B cell (primary cell): ENCODE measurements at regions not wholly inside any gene's neighbourhood (a gene's known extent, or its start where the extent isn't known, plus 50 kb on each side); places are given as distances from the start of the nearest gene placed in this dataset.

Experiments
- ATAC-seq: fragments of 200-7000 bp; cut with Tn5 transposase; one replicate; pipeline ENCODE4 v1.10.0; 2021; ENCODE audit warnings: low read depth, mild to moderate bottlenecking, moderate number of reproducible peaks, moderate library complexity
- CTCF ChIA-PET: fragments of 350-600 bp; sonication (Branson Sonifier 250); formaldehyde crosslinking; loops from one replicate; lab custom pipeline; 2021; ENCODE audit warnings: antibody characterized with exemption, inconsistent platforms; lab: Charles Lee
- POLR2A ChIA-PET: fragments of 350-600 bp; sonication (Branson Sonifier 250); formaldehyde crosslinking; loops from one replicate; lab custom pipeline; 2021; ENCODE audit warnings: antibody characterized with exemption; lab: Charles Lee
- DNase-seq: peaks from one replicate; pipeline ENCODE4 v3.0.0; 2013
- H2AFZ ChIP-seq: 2 replicates; pipeline ENCODE4 v1.6.1; 2012; ENCODE audit warnings: mild to moderate bottlenecking, low read depth, low read length; ENCODE audit not compliant: insufficient read depth, poor library complexity, severe bottlenecking
- H3K27ac ChIP-seq, 2 donors: 1 replicate in 1 of 2; 2 replicates in 1 of 2; pipeline ENCODE4 v1.5.1; 2012 to 2013; ENCODE audit warnings: low read length in 2 of 2, mild to moderate bottlenecking in 2 of 2, moderate library complexity in 1 of 2
- H3K27me3 ChIP-seq, 4 experiments: fragments of 200-600 bp in 1 of 4; sonication (generic) in 1 of 4; replicated peaks in 1 of 4; 1 replicate in 2 of 4; 2 replicates in 2 of 4; pipeline versions ENCODE4 v1.6.1 to v1.7.0; 2013 to 2016; ENCODE audit warnings: low read length in 3 of 4, mild to moderate bottlenecking in 2 of 4, mixed read lengths in 1 of 4, moderate library complexity in 1 of 4; ENCODE audit not compliant: insufficient read depth in 4 of 4, control insufficient read depth in 3 of 4; ENCODE audit errors: control extremely low read depth in 1 of 4
- H3K36me3 ChIP-seq, 2 experiments: replicated peaks in 1 of 2; 1 replicate in 1 of 2; 2 replicates in 1 of 2; pipeline versions ENCODE4 v1.6.1 to v1.7.1; 2013; ENCODE audit warnings: low read length in 1 of 2; ENCODE audit not compliant: insufficient read depth in 2 of 2, control insufficient read depth in 1 of 2; ENCODE audit errors: control extremely low read depth in 1 of 2, extremely low read depth in 1 of 2
- H3K4me1 ChIP-seq, 2 donors: fragments of 200-600 bp in 1 of 2; sonication (generic) in 1 of 2; 1 replicate in 1 of 2; 2 replicates in 1 of 2; pipeline versions ENCODE4 v1.5.1 to v1.6.1; 2013 to 2017; ENCODE audit warnings: low read length in 2 of 2; ENCODE audit not compliant: control insufficient read depth in 2 of 2, insufficient read depth in 2 of 2
- H3K4me2 ChIP-seq: replicated peaks from 2 replicates; pipeline ENCODE3; 2012; ENCODE audit warnings: mild to moderate bottlenecking, low read depth, low read length; ENCODE audit not compliant: poor library complexity, severe bottlenecking
- H3K4me3 ChIP-seq, 5 experiments: fragments of 200-600 bp in 1 of 5; sonication (generic) in 1 of 5; 1 replicate in 3 of 5; 2 replicates in 2 of 5; pipeline versions ENCODE4 v1.5.1 to v1.7.0; 2011 to 2016; ENCODE audit warnings: low read length in 4 of 5, mild to moderate bottlenecking in 4 of 5, low read depth in 2 of 5, control low read depth in 1 of 5, moderate library complexity in 1 of 5; ENCODE audit not compliant: insufficient read depth in 1 of 5; ENCODE audit errors: control extremely low read depth in 1 of 5, extremely low read depth in 1 of 5
- H3K79me2 ChIP-seq: fragments of 200-600 bp; sonication (generic); one replicate; pipeline ENCODE4 v1.6.0; 2016; ENCODE audit warnings: low read length; ENCODE audit not compliant: control insufficient read depth, insufficient read depth
- H3K9ac ChIP-seq: fragments of 200-600 bp; sonication (generic); 2 replicates; pipeline ENCODE4 v1.6.1; 2017; ENCODE audit warnings: mild to moderate bottlenecking, low read length, moderate library complexity
- H3K9me3 ChIP-seq, 3 donors: one replicate each; pipeline versions ENCODE4 v1.6.1 to v1.7.1; 2013; ENCODE audit warnings: low read length in 2 of 3; ENCODE audit not compliant: control insufficient read depth in 2 of 3, insufficient read depth in 1 of 3; ENCODE audit errors: control extremely low read depth in 1 of 3
- H4K20me1 ChIP-seq: 2 replicates; pipeline ENCODE4 v1.6.0; 2012; ENCODE audit warnings: mild to moderate bottlenecking, low read length; ENCODE audit not compliant: insufficient read depth, control insufficient read depth, poor library complexity, severe bottlenecking
- H3K27ac Mint-ChIP-seq: one replicate; pipeline ENCODE4 v1.8.0; 2021; ENCODE audit warnings: mixed read lengths
- H3K27me3 Mint-ChIP-seq: one replicate; pipeline ENCODE4 v1.8.0; 2021; ENCODE audit warnings: mixed read lengths
- H3K4me1 Mint-ChIP-seq: one replicate; pipeline ENCODE4 v1.8.0; 2021; ENCODE audit warnings: mixed read lengths
- H3K4me3 Mint-ChIP-seq: one replicate; pipeline ENCODE4 v1.8.0; 2021; ENCODE audit warnings: mixed read lengths
- H3K9me3 Mint-ChIP-seq: one replicate; pipeline ENCODE4 v1.8.0; 2022; ENCODE audit warnings: mixed read lengths; ENCODE audit not compliant: insufficient read depth
- EZH2 ChIP-seq: IDR thresholded peaks from 2 replicates; pipeline ENCODE4 v1.6.1; 2012; ENCODE audit warnings: borderline replicate concordance, low read depth, mild to moderate bottlenecking, moderate library complexity, low read length; ENCODE audit not compliant: insufficient read depth, poor library complexity, severe bottlenecking
- WGBS: methylation state at CpG from one replicate; pipeline ENCODE4 v1.1.5; 2013; ENCODE audit warnings: missing lambda C conversion rate; ENCODE audit not compliant: insufficient coverage; 5-methylcytosine and 5-hydroxymethylcytosine counted together
- intact Hi-C: fragments of 100-400 bp; cut with micrococcal nuclease; formaldehyde crosslinking; loops from one replicate; pipeline ENCODE4 v1.10.0; 2022
- TF ChIP-seq, protein P1 (sequence below): fragments of 200-600 bp; IDR thresholded peaks from one replicate; pipeline ENCODE4 v1.8.0; 2022; ENCODE audit warnings: antibody characterized with exemption, mild to moderate bottlenecking

DNA sequence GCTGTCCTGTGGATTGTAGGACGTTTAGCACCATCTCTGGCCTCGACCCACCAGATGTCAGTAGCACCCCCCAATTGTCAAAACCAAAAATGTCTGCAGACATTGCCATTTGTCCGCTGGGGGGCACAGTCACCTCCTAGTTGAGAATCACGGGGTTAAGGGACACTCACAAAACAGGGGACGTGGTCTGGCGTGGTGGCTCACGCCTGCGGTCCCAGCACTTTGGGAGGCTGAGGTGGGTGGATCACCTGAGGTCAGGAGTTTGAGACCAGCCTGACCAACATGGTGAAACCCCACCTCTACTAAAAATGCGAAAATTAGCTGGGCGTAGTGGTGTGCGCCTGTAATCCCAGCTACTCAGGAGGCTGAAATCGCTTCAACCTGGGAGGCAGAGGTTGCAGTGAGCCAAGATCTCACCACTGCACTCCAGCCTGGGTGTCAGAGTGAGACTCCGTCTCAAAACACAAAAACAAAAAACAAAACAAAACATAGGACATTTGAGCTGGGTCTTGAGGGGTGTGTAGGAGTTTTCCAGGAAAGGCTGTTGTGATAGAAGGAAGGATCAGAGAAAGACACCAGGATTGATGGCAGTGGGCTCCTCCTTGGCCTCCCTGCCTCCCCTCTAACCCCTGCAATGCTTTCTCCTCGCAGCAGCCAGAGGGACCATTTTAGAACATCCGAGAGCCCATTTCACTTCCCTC, 171.8 kb upstream of the GSE1 start:
- ATAC-seq (no peak), DNase-seq (no peak)
- Mint-ChIP-seq H3K27me3 (peaks cover 3% of the 10 kb centered on the region), H3K4me3 (no peak overlapping the region), H3K9me3 (no peaks in the 10 kb centered on the region), H3K4me1 (no peaks in the 10 kb centered on the region), H3K27ac (no peak overlapping the region)
- Histone ChIP-seq H3K79me2 (no peaks in the 10 kb centered on the region), H3K9ac (no peak overlapping the region), H3K27me3 (peaks cover 0 to 3% (median 0%) of the 10 kb centered on the region in 4 experiments), H3K9me3 (peaks cover 0 to 8% (median 0%) of the 10 kb centered on the region in 3 donors), H3K4me1 (no peaks in the 10 kb centered on the region), H4K20me1 (no peaks in the 10 kb centered on the region), H3K36me3 (no peaks in the 10 kb centered on the region), H2AFZ (no peak overlapping the region), H3K27ac (no peak overlapping the region), H3K4me2 (no peak overlapping the region), H3K4me3 (no peak overlapping the region)
- no peak for TF ChIP-seq EZH2
- TF ChIP-seq, protein P1, sequence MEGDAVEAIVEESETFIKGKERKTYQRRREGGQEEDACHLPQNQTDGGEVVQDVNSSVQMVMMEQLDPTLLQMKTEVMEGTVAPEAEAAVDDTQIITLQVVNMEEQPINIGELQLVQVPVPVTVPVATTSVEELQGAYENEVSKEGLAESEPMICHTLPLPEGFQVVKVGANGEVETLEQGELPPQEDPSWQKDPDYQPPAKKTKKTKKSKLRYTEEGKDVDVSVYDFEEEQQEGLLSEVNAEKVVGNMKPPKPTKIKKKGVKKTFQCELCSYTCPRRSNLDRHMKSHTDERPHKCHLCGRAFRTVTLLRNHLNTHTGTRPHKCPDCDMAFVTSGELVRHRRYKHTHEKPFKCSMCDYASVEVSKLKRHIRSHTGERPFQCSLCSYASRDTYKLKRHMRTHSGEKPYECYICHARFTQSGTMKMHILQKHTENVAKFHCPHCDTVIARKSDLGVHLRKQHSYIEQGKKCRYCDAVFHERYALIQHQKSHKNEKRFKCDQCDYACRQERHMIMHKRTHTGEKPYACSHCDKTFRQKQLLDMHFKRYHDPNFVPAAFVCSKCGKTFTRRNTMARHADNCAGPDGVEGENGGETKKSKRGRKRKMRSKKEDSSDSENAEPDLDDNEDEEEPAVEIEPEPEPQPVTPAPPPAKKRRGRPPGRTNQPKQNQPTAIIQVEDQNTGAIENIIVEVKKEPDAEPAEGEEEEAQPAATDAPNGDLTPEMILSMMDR, result no peak
- 88% methylated on average over 7 of the region's 15 CpGs for WGBS
- ChIA-PET POLR2A (no interaction called here), CTCF (interaction anchor here (1.2 kb wide), 2 partner anchors 21 to 175 kb away, joined by 3 to 5 read pairs; no protein-coding TSS in a partner anchor)
- intact Hi-C loops, result loop anchor here (1.0 kb wide), 1 partner anchor 169 kb away; no protein-coding TSS in a partner anchor
